OCI-LY3 (cell line): ENCODE measurements at regions not wholly inside any gene's neighbourhood (a gene's known extent, or its start where the extent isn't known, plus 50 kb on each side); places are given as distances from the start of the nearest gene placed in this dataset.
"Not testable (repeated sequence)": the region's sequence is repeated elsewhere in the genome, so short reads cannot be mapped to it uniquely, and the experiment has no call there.

ENCODE experiments used
- H2AFZ ChIP-seq: fragments of 200-600, 300-600 bp; shearing (Covaris generic); 2 replicates; pipeline ENCODE4 v1.6.0; 2014; ENCODE audit warnings: antibody characterized with exemption, low read depth, low read length
- H3K27ac ChIP-seq: fragments of 200-600, 300-600 bp; sonication (generic); 2 replicates; pipeline ENCODE4 v1.5.1; 2014; ENCODE audit warnings: mild to moderate bottlenecking, low read length, moderate library complexity, mixed read lengths
- H3K27me3 ChIP-seq: fragments of 200-600, 300-600 bp; sonication (generic); 2 replicates; pipeline ENCODE4 v1.6.1; 2014; ENCODE audit warnings: low read depth, low read length, mixed read lengths
- H3K36me3 ChIP-seq: fragments of 200-600, 300-600 bp; sonication (generic); replicated peaks from 2 replicates; pipeline ENCODE3; 2014; ENCODE audit warnings: low read depth, low read length, mixed read lengths
- H3K4me1 ChIP-seq: fragments of 300-600, 200-600 bp; sonication (generic); 2 replicates; pipeline ENCODE4 v1.6.1; 2014; ENCODE audit warnings: low read length, mixed read lengths
- H3K4me2 ChIP-seq: fragments of 200-600, 300-600 bp; sonication (generic); 2 replicates; pipeline ENCODE4 v1.6.1; 2014; ENCODE audit warnings: low read length, mixed read lengths
- H3K4me3 ChIP-seq: fragments of 300-600, 200-600 bp; sonication (generic); 2 replicates; pipeline ENCODE4 v1.5.1; 2014; ENCODE audit warnings: antibody characterized with exemption, mild to moderate bottlenecking, low read length, moderate library complexity
- H3K79me2 ChIP-seq: fragments of 300-600, 200-600 bp; shearing (Covaris generic); 2 replicates; pipeline ENCODE4 v1.6.1; 2014; ENCODE audit warnings: mild to moderate bottlenecking, low read length, mixed read lengths
- H3K9ac ChIP-seq: fragments of 300-600, 200-600 bp; shearing (Covaris generic); 2 replicates; pipeline ENCODE4 v1.6.0; 2014; ENCODE audit warnings: mild to moderate bottlenecking, low read length, moderate library complexity
- H3K9me3 ChIP-seq: fragments of 200-600, 300-600 bp; shearing (Covaris generic); 2 replicates; pipeline ENCODE4 v1.6.1; 2014; ENCODE audit warnings: low read length, mixed read lengths; ENCODE audit not compliant: insufficient read depth
- H4K20me1 ChIP-seq: fragments of 200-600, 300-600 bp; sonication (generic); 2 replicates; pipeline ENCODE4 v1.6.1; 2016; ENCODE audit warnings: low read length, mixed read lengths; ENCODE audit not compliant: insufficient read depth
- CTCF ChIP-seq: fragments of 200-600, 300-600 bp; sonication (generic); IDR thresholded peaks from 2 replicates; pipeline ENCODE4 v1.5.1; 2014; ENCODE audit warnings: antibody characterized with exemption, low read length, low read depth
- EZH2phosphoT487 ChIP-seq: fragments of 200-600 bp; shearing (Covaris generic); IDR thresholded peaks from 2 replicates; pipeline ENCODE4 v1.6.1; 2018; ENCODE audit warnings: antibody characterized with exemption, mixed run types, low read depth

GRCh38 chr4:60992037-60992436, 208.1 kb upstream of the ADGRL3 start:
- H3K4me2 ChIP-seq: no peak overlapping the region
- no peak overlapping the region for H3K9ac ChIP-seq
- H3K4me1 ChIP-seq: no peaks in the 10 kb centered on the region
- H2AFZ ChIP-seq: no peak overlapping the region
- no peaks in the 10 kb centered on the region for H3K79me2 ChIP-seq
- H3K36me3 ChIP-seq: no peaks in the 10 kb centered on the region
- no peaks in the 10 kb centered on the region for H4K20me1 ChIP-seq
- no peak overlapping the region for H3K27ac ChIP-seq
- TF ChIP-seq CTCF (no peak), EZH2phosphoT487 (no peak)
- no peak overlapping the region for H3K4me3 ChIP-seq
- H3K27me3 ChIP-seq: no peaks in the 10 kb centered on the region
- H3K9me3 ChIP-seq: no peaks in the 10 kb centered on the region

- Histone ChIP-seq H3K36me3 (no peaks in the 10 kb centered on the region), H3K27me3 (no peaks in the 10 kb centered on the region), H3K4me3 (no peak overlapping the region), H3K9ac (no peak overlapping the region), H3K4me2 (no peak overlapping the region), H3K4me1 (no peaks in the 10 kb centered on the region), H3K79me2 (no peaks in the 10 kb centered on the region), H3K27ac (no peak overlapping the region), H2AFZ (no peak overlapping the region), H3K9me3 (no peaks in the 10 kb centered on the region), H4K20me1 (no peaks in the 10 kb centered on the region)
- TF ChIP-seq CTCF (no peak), EZH2phosphoT487 (no peak)
These were observed 196.8 kb upstream of the ADGRL3 start for GRCh38 chr4:61003301-61003700.

GRCh38 chr4:61004651-61005170, 195.4 kb upstream of the ADGRL3 start:
- Histone ChIP-seq H3K79me2 (no peaks in the 10 kb centered on the region), H3K27me3 (no peaks in the 10 kb centered on the region), H3K4me1 (no peaks in the 10 kb centered on the region), H3K4me3 (no peak overlapping the region), H3K9me3 (no peaks in the 10 kb centered on the region), H3K27ac (no peak overlapping the region), H3K4me2 (no peak overlapping the region), H3K36me3 (no peaks in the 10 kb centered on the region), H4K20me1 (no peaks in the 10 kb centered on the region), H3K9ac (no peak overlapping the region), H2AFZ (no peak overlapping the region)
- TF ChIP-seq EZH2phosphoT487: no peak
- no peak for TF ChIP-seq CTCF

- Histone ChIP-seq H3K27me3 (no peaks in the 10 kb centered on the region), H3K4me1 (no peaks in the 10 kb centered on the region), H4K20me1 (no peaks in the 10 kb centered on the region), H3K27ac (no peak overlapping the region), H3K4me2 (no peak overlapping the region), H2AFZ (no peak overlapping the region), H3K79me2 (no peaks in the 10 kb centered on the region), H3K9ac (no peak overlapping the region), H3K36me3 (no peaks in the 10 kb centered on the region), H3K9me3 (0 out of 2 replicates have a peak, but pooled peaks cover 6% of the 10 kb centered on the region), H3K4me3 (no peak overlapping the region)
- TF ChIP-seq EZH2phosphoT487 (no peak), CTCF (no peak)
These were observed 189.1 kb upstream of the ADGRL3 start for GRCh38 chr4:61011051-61011450.

- H3K4me2 ChIP-seq, H3K36me3 ChIP-seq, H3K9ac ChIP-seq, H3K27me3 ChIP-seq, H3K27ac ChIP-seq, H3K9me3 ChIP-seq, H4K20me1 ChIP-seq, H2AFZ ChIP-seq, H3K4me3 ChIP-seq, H3K4me1 ChIP-seq, H3K79me2 ChIP-seq: not testable (repeated sequence)
These were observed 188.2 kb upstream of the ADGRL3 start for GRCh38 chr4:61011936-61012335.
